Calu3 (cell line): ENCODE measurements at regions not wholly inside any gene's neighbourhood (a gene's known extent, or its start where the extent isn't known, plus 50 kb on each side); places are given as distances from the start of the nearest gene placed in this dataset.

Source experiments
- BruUV-seq: library from RNA; stranded (reverse); fragments of 400-500 nt; replicated peaks from 2 replicates; lab custom pipeline; 2021; lab: Mats Ljungman, UMichigan
- CTCF ChIA-PET: fragments of 300-600 bp; sonication (Branson Sonifier 250); formaldehyde crosslinking; loops from one replicate; lab custom pipeline; 2022; ENCODE audit warnings: antibody characterized with exemption; lab: Charles Lee
- DNase-seq: peaks from one replicate; pipeline ENCODE4 v3.0.0; 2022
- H3K27ac Mint-ChIP-seq: one replicate; pipeline ENCODE4 v1.8.0; 2022; ENCODE audit warnings: mixed read lengths; ENCODE audit not compliant: unreplicated experiment
- H3K27me3 Mint-ChIP-seq: one replicate; pipeline ENCODE4 v1.8.0; 2022; ENCODE audit warnings: mixed read lengths; ENCODE audit not compliant: unreplicated experiment
- H3K36me3 Mint-ChIP-seq: one replicate; pipeline ENCODE4 v1.8.0; 2022; ENCODE audit warnings: mild to moderate bottlenecking, moderate library complexity, mixed read lengths; ENCODE audit not compliant: insufficient read depth, unreplicated experiment
- H3K4me1 Mint-ChIP-seq: one replicate; pipeline ENCODE4 v1.8.0; 2022; ENCODE audit warnings: mild to moderate bottlenecking, low read depth, mixed read lengths; ENCODE audit not compliant: unreplicated experiment
- H3K4me3 Mint-ChIP-seq: one replicate; pipeline ENCODE4 v1.8.0; 2022; ENCODE audit warnings: mild to moderate bottlenecking, low read depth, moderate library complexity, mixed read lengths; ENCODE audit not compliant: unreplicated experiment
- H3K9me3 Mint-ChIP-seq: one replicate; pipeline ENCODE4 v1.8.0; 2022; ENCODE audit warnings: low read depth, mixed read lengths; ENCODE audit not compliant: unreplicated experiment
- CTCF ChIP-seq: fragments of 200-600 bp; IDR thresholded peaks from one replicate; pipeline ENCODE4 v1.8.0; 2022; ENCODE audit warnings: antibody characterized with exemption; ENCODE audit not compliant: unreplicated experiment
- intact Hi-C: fragments of 100-400 bp; cut with micrococcal nuclease; formaldehyde crosslinking; loops from one replicate; pipeline ENCODE4 v1.10.0; 2022; ENCODE audit not compliant: unreplicated experiment

DNA sequence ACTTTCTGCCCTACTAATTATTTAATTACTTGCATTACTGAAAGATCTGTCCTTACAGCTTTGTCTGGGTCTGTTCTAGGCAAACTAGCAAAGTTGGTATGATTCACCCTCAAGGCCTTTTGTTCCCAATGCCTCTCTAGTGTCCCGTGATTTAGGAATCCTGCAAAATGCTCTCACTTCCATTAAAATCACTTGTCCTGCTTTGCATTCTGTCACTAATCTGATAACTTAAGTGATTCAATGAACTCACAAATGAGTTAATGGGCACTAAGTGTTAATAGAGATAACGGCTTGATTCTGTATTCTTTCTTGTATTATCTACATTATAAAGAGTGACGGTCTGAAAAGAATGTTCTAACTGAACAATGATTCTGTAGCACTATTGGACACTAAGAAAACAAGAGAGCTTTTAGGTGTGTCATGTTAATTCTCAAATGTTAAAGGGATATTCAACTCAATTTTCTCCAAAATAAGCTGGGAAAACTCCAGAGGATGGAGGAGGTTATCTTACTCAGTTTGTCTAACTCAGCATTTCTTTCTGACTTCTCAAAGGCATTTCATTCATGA is 697.3 kb downstream of the CETN3 start:
- TF ChIP-seq CTCF = no peak
- peaks cover 2% of the 10 kb centered on the region for H3K9me3 Mint-ChIP-seq
- intact Hi-C loops = no loop called here
- no peaks in the 10 kb centered on the region for H3K27me3 Mint-ChIP-seq
- BruUV-seq = no TSS peak
- H3K36me3 Mint-ChIP-seq = no peaks in the 10 kb centered on the region
- DNase-seq = no peak
- no peak overlapping the region for H3K4me3 Mint-ChIP-seq
- H3K27ac Mint-ChIP-seq = no peak overlapping the region
- no peaks in the 10 kb centered on the region for H3K4me1 Mint-ChIP-seq
- CTCF ChIA-PET = no interaction called here

GRCh38 chr5:89711526-89711925 is 698.0 kb downstream of the CETN3 start:
- DNase-seq = no peak
- Mint-ChIP-seq H3K4me1 (no peaks in the 10 kb centered on the region), H3K27ac (no peak overlapping the region), H3K9me3 (peaks cover 2% of the 10 kb centered on the region), H3K4me3 (no peak overlapping the region), H3K27me3 (no peaks in the 10 kb centered on the region), H3K36me3 (no peaks in the 10 kb centered on the region)
- BruUV-seq = no TSS peak
- no peak for TF ChIP-seq CTCF
- CTCF ChIA-PET = no interaction called here
- intact Hi-C loops = no loop called here

DNA sequence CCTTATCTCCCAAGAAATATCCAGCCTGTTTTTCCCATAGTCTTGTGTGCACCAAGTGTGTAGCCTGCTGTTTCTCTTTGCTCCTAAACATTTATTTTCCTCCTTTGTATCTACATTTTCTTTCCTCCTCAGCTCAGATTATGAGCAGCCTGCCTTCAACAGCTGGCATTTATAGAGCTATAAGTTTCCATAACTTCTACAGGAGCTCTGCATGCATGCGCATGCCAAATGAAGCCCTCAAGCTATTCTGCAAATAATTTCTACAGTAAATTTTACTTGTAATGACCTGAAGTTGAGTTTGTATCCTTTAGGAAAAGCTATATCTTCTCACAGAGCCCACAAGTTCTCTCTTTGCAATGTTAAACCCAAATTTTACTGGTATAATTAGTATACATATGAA is 699.5 kb downstream of the CETN3 start:
- Mint-ChIP-seq H3K36me3 (no peaks in the 10 kb centered on the region), H3K9me3 (peaks cover 2% of the 10 kb centered on the region), H3K4me1 (no peaks in the 10 kb centered on the region), H3K27ac (no peak overlapping the region), H3K27me3 (no peaks in the 10 kb centered on the region), H3K4me3 (no peak overlapping the region)
- intact Hi-C loops = no loop called here
- BruUV-seq = no TSS peak
- CTCF ChIA-PET = interaction anchor here (0.5 to 0.6 kb wide), 2 partner anchors 10 to 343 kb away, joined by 3 to 4 read pairs; no protein-coding TSS in a partner anchor
- TF ChIP-seq CTCF = no peak
- DNase-seq = no peak

DNA sequence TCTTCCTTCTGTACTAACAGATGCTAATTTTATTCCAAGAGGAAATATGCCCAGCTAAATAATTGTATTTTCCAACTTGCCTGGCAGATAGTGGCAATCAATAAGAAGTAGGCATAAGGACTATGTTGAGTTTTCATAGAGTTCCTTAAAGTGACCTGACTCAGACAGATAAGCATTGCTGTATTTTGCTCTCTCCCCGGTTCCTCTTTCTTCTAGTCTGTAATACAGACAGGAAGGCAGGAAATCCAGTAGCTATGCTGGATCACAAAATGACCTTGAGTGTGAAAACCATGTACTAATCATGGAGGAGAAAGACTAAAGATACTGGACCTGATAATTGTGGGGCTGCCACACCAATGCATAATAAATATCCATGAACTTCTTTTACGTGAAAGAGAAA is 701.7 kb downstream of the CETN3 start:
- H3K27me3 Mint-ChIP-seq = no peaks in the 10 kb centered on the region
- H3K27ac Mint-ChIP-seq = no peak overlapping the region
- no peaks in the 10 kb centered on the region for H3K36me3 Mint-ChIP-seq
- intact Hi-C loops = no loop called here
- CTCF ChIA-PET = no interaction called here
- no peak for TF ChIP-seq CTCF
- DNase-seq = no peak
- H3K4me1 Mint-ChIP-seq = no peaks in the 10 kb centered on the region
- BruUV-seq = no TSS peak
- H3K9me3 Mint-ChIP-seq = peaks cover 2% of the 10 kb centered on the region
- H3K4me3 Mint-ChIP-seq = no peak overlapping the region
